ENCODE measurements at regions not wholly inside any gene's neighbourhood (a gene's known extent, or its start where the extent isn't known, plus 50 kb on each side); places are given as distances from the start of the nearest gene placed in this dataset.

GRCh38 chr1:106554294-106554693 is 502.2 kb upstream of the PRMT6 start:
- TF ChIP-seq, protein P1, sequence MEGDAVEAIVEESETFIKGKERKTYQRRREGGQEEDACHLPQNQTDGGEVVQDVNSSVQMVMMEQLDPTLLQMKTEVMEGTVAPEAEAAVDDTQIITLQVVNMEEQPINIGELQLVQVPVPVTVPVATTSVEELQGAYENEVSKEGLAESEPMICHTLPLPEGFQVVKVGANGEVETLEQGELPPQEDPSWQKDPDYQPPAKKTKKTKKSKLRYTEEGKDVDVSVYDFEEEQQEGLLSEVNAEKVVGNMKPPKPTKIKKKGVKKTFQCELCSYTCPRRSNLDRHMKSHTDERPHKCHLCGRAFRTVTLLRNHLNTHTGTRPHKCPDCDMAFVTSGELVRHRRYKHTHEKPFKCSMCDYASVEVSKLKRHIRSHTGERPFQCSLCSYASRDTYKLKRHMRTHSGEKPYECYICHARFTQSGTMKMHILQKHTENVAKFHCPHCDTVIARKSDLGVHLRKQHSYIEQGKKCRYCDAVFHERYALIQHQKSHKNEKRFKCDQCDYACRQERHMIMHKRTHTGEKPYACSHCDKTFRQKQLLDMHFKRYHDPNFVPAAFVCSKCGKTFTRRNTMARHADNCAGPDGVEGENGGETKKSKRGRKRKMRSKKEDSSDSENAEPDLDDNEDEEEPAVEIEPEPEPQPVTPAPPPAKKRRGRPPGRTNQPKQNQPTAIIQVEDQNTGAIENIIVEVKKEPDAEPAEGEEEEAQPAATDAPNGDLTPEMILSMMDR (IDR thresholded peaks at IDR 0.05 in 8 of 11, conservative IDR thresholded peaks at IDR 0.05 in 3 of 11): no peak
- no peak for TF ChIP-seq POLR2A (IDR thresholded peaks at IDR 0.05)
